DMS153 treated with DMSO at 0.1 percent for 48 hours (cell line): ENCODE measurements at regions not wholly inside any gene's neighbourhood (a gene's known extent, or its start where the extent isn't known, plus 50 kb on each side); places are given as distances from the start of the nearest gene placed in this dataset.

Experiments used
- DNase-seq: peaks from one replicate; lab custom pipeline; 2025; ENCODE audit not compliant: unreplicated experiment; lab: John Stamatoyannopoulos, UW

GRCh38 chr13:55403887-55404487 is 1736.7 kb upstream of the PRR20A start:
- no peak for DNase-seq

GRCh38 chr13:55410398-55411330 is 1730.1 kb upstream of the PRR20A start:
- no peak for DNase-seq

GRCh38 chr13:55418095-55418494 is 1722.6 kb upstream of the PRR20A start:
- no peak for DNase-seq

DNA sequence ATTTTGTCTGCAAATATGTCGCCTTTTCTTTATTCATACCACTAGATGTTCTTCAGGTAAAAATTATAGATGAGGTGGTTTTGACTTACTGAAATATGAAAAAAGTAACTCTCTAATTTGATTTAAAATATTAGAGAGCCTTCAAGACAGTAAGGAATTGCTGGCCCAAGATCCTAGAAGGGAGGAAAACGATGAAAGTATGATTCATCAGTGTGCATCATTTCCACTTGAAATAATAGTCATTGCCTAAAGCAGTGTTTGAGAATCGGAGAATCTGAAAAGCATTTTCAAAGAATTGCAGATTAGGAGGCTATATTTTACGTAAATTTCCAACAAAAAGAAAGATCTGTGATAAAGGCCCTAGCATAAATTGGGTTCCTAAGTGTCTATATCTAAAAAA is 1707.9 kb upstream of the PRR20A start:
- DNase-seq: no peak

DNA sequence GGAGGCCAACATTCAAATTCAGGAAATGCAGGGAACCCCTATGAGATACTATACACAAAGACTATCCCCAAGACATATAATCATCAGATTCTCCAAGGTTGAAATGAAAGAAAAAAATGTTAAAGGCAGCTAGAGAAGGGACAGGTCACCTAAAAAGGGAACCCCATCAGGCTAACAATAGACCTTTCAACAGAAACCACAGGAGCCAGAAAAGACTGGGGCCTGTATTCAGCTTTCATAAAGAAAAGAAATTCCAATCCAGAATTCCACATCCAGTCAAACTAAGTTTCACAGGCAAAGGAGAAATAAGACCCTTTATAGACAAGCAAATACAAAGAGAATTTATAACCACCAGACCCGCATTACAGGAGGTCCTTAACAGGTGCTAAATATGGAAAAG is 1703.6 kb upstream of the PRR20A start:
- DNase-seq: no peak

DNA sequence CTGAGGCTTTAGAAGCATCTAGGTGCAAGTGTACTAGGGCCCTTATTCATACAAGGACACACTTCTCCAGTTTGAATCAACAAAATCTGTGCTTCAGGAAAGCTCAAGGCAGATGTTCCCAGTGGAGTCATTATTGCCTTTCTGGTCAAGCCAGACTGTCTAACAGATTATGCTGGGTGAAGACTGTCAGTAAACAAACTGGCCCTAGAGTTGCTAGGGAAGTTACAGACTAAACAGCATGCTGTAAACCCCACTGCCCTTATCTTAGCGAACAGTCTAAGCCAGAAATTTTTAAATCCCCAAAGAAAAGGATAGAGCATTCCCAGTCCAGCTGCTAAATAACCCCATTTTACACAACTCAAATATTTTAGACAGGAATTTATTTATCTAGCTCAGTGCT is 1701.3 kb upstream of the PRR20A start:
- no peak for DNase-seq

- no peak for DNase-seq
Measured at GRCh38 chr13:55440465-55441085, 1700.1 kb upstream of the PRR20A start.

DNA sequence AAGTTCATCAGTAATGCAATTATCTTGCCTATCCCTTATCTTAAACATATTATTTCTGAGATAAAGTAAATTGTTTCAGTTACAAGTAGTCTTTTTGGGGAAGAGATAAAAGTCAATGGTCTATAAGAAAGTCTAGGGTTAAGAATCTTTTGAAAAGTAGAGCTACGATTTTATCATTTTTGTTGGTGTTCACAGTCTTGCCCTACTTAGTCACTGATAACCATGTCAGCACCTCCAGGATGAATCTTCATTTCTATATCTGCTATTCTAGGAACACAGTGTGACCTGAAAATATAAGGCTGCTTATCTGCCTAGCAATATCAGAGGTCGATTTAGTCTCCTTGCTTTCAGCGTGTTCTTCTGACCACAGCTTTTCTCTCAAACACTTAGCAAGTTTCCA is 1676.5 kb upstream of the PRR20A start:
- DNase-seq: no peak

DNA sequence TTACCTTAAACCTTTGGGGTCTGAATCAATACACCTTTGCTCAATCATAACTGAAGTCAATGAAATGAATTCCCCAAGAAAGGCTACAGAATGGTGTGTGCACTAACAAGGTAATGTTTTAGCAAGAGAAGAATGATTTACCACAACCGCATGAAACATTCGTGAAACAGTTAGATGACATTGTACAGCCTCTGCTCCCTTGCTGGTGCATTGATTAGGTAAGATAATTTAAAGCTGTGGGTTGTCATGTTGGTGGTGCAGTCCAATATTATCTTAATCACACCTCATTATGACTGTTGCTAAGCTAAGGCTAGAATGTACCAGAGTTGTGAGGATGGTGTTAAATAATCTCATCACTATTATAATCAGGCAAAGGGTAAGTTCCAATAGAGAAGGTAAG is 1673.2 kb upstream of the PRR20A start:
- no peak for DNase-seq

- no peak for DNase-seq
Measured at GRCh38 chr13:55483626-55484158, 1657.0 kb upstream of the PRR20A start.

DNA sequence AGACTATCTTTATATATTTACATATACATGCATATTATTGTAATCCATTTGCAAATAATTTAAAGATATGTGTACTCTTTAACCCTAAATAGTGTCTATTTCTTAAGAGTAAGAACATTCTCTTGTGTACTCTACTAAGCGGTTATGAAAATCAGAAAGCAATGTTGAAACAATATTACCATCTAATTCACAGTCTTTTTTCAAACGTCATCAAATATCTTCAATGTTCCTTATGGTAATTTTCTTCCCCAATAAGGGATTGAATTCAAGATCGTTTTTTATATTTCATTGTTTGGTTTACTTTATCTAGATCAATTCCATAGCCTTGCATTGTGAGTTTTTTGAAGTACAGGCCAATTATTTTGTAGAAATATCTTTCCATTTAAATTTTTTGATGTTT is 1647.4 kb upstream of the PRR20A start:
- no peak for DNase-seq

DNA sequence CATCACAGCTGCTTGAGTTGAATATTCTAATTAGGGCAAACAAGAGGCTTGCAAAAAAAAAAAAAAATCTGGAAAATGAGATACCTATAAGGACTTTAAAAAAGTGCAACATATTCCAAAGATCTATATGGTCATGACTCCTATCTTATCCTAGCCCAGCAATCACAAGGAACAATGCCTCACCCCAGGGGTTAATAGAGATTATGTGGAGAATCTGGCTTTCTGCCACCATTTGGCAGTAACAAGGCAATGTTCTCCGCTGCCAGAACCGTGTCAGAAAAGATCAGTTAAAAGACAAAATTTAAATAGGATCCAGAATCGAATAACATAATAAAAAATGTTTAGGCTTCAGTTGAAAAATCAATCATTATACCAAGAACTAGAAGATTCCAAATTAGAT is 1643.2 kb upstream of the PRR20A start:
- no peak for DNase-seq

DNA sequence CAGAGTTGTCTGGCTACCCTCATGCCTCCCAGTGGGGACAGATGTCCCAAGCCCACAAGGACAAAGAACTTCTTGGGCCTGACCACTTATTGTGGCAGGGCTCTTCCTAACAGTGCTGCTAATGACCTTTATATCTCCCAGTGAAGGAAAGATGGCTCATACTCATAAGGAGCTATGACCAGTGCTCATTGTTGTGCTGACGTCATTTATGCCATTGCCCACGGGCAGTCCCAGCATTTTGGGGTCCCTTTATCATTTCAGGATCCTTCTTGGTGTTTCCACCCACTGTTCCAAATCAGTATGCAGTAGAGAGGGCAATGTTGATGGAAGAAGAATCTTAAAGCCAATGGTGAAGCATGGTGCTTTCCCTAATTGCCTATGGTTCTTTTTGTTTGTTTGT is 1640.0 kb upstream of the PRR20A start:
- no peak for DNase-seq

GRCh38 chr13:55516610-55517009 is 1624.1 kb upstream of the PRR20A start:
- DNase-seq: no peak

- DNase-seq: no peak
Measured at GRCh38 chr13:55517312-55517711, 1623.4 kb upstream of the PRR20A start.

GRCh38 chr13:55528434-55528833 is 1612.3 kb upstream of the PRR20A start:
- no peak for DNase-seq

GRCh38 chr13:55534306-55534705 is 1606.4 kb upstream of the PRR20A start:
- no peak for DNase-seq

- DNase-seq: no peak
Measured at GRCh38 chr13:55538424-55538823, 1602.3 kb upstream of the PRR20A start.

DNA sequence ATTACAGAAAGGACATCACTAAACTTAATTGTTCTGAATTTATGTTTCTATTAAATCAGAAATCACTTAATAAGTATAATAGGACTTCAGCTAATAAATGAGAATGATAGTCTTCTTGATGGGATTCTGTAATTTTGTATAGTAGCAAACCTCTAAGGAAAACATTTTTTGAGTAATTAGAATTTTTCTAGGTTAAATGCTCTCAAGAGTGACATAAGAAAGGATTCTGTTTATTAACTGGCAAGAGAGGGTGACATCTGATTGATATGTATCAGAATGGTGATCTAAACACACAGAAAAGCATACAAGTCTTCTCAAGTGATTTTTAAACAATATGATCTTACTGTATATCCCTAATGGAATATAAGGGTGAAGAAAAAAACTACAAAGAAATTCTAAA is 1597.7 kb upstream of the PRR20A start:
- DNase-seq: no peak

GRCh38 chr13:55550624-55551023 is 1590.1 kb upstream of the PRR20A start:
- DNase-seq: no peak

DNA sequence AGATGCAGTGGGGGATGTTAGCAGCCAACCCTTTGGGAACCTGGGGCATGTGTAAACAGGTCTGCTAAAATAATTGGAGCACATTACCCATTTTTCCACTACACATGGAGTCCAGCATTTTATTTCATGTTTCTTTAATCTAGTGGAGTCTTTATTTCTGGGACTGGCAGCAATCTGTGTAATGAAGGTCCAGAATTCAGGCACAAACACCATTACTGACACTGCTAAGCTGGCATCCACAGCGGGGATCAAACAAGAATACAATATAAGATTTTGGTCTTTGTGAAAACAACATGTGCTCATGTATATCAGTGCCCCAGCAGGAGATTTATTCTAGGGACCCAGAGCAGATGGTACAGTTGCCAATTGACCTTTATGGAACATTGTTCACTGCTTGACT is 1587.0 kb upstream of the PRR20A start:
- no peak for DNase-seq

DNA sequence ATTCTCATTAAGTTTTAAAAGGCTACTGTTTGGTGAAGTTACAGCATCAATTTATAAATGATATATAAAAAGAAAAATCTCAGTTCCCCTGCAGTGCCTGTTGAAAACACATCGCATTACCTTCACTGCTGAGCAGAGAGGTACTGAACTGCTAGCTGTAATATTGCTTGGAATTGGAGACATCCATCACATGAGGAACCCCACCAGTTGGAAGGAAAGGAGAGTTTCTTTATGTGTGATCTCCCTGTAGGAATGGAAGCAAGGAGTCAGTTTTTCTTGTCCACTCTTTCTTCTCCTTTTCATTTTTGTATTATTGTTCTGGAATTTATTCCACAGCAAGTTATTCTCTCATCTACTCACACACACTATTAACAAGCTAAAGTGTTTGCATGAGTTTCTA is 1586.0 kb upstream of the PRR20A start:
- DNase-seq: no peak
